ENCODE measurements at regions not wholly inside any gene's neighbourhood (a gene's known extent, or its start where the extent isn't known, plus 50 kb on each side); places are given as distances from the start of the nearest gene placed in this dataset.

GRCh38 chr7:47215640-47216039 is 366.3 kb downstream of the TNS3 start:
- Histone ChIP-seq H2AFZ (replicated peaks; ENCODE audit: low read length, poor library complexity) (no peak overlapping the region), H3K23ac (ENCODE audit: low read depth, low read length) (no peak overlapping the region), H3K56ac (ENCODE audit: extremely low read depth, insufficient read depth, low read length) (no peak overlapping the region), H3K27me3 (ENCODE audit: control insufficient read depth, insufficient read depth, low read length) (peaks cover 47% of the 10 kb centered on the region), H3K9ac (ENCODE audit: low read depth, low read length) (no peak overlapping the region), H3K4me3 (ENCODE audit: insufficient read depth, low read depth, low read length) (no peak overlapping the region), H3K9me1 (ENCODE audit: insufficient read depth, low read length) (no peaks in the 10 kb centered on the region), H4K5ac (ENCODE audit: low read depth, low read length) (no peak overlapping the region), H3K9me3 (ENCODE audit: control insufficient read depth, insufficient read depth, low read length) (peaks cover 3% of the 10 kb centered on the region), H2BK20ac (ENCODE audit: low read depth, low read length) (no peak overlapping the region), H2BK120ac (ENCODE audit: low read depth, low read length) (no peak overlapping the region), H3K27ac (ENCODE audit: insufficient read depth, low read length) (no peak overlapping the region), H3K4me1 (ENCODE audit: control insufficient read depth, insufficient read depth, low read length) (no peaks in the 10 kb centered on the region), H2AK9ac (replicated peaks; ENCODE audit: low read depth, low read length, poor library complexity) (no peak overlapping the region), H4K91ac (ENCODE audit: insufficient read depth, low read depth, low read length) (no peak overlapping the region), H3K36me3 (ENCODE audit: control insufficient read depth, insufficient read depth, low read length) (no peaks in the 10 kb centered on the region), H4K20me1 (ENCODE audit: insufficient read depth, low read length) (no peaks in the 10 kb centered on the region), H3K79me1 (ENCODE audit: low read depth in 1 of 2, low read length in 2 of 2) (no peaks in the 10 kb centered on the region), H2BK5ac (ENCODE audit: low read depth, low read length, poor library complexity, severe bottlenecking) (no peak overlapping the region), H3K14ac (replicated peaks; ENCODE audit: low read depth, low read length) (no peak overlapping the region), H3K4ac (ENCODE audit: low read depth, low read length) (no peak overlapping the region), H2BK15ac (ENCODE audit: low read depth, low read length) (no peak overlapping the region), H3K18ac (ENCODE audit: low read depth, low read length) (no peak overlapping the region), H2AK5ac (ENCODE audit: low read depth, low read length) (no peak overlapping the region), H3K4me2 (ENCODE audit: low read depth, low read length) (no peak overlapping the region), H4K8ac (ENCODE audit: low read depth in 2 of 2, low read length in 2 of 2) (no peak overlapping the region)
- in situ Hi-C loops (cut with MboI; ENCODE audit: low sequenced_read_pairs): no loop called here
- TF ChIP-seq NFE2L2 (IDR thresholded peaks at IDR 0.05; ENCODE audit: low read depth, low read length) (no peak), ELK1 (IDR thresholded peaks at IDR 0.05; ENCODE audit: borderline replicate concordance, low read depth, low read length) (no peak), BHLHE40 (IDR thresholded peaks at IDR 0.05; ENCODE audit: low read depth, low read length) (no peak), MAZ (IDR thresholded peaks at IDR 0.05; ENCODE audit: borderline replicate concordance, low read depth, low read length) (no peak)
- intact Hi-C loops (cut with micrococcal nuclease): no loop called here
- DNase-seq (no peak), ATAC-seq (ENCODE audit: low read depth) (no peak)
- CTCF ChIA-PET: interaction anchor here (1.1 kb wide), 1 partner anchor 18 kb away, joined by 3 read pairs; no protein-coding TSS in a partner anchor
- no TSS peak for BruUV-seq (replicated peaks)
- POLR2A ChIA-PET (ENCODE audit: unreplicated experiment): no interaction called here
- dilution Hi-C loops (cut with HindIII; ENCODE audit: low sequenced_read_pairs, unreplicated experiment): no loop called here
- 73% methylated on average over 5 of the region's 7 CpGs; no CpG with 5 or more reads in 1 of the 2 experiments for WGBS, 2 experiments (ENCODE audit: extremely low coverage in 2 of 2, insufficient read length in 1 of 2)

Data from IMR-90 (cell line).